Parathyroid adenoma (tissue), 2 donors: ENCODE measurements at regions not wholly inside any gene's neighbourhood (a gene's known extent, or its start where the extent isn't known, plus 50 kb on each side); places are given as distances from the start of the nearest gene placed in this dataset.
A peak's percentile ranks its signal among the peaks of the same experiment; 100 is the strongest.

Experiments
- H2AFZ ChIP-seq: fragments of 300-600 bp; sonication (generic); one replicate; pipeline ENCODE4 v1.7.0; 2017; ENCODE audit warnings: antibody characterized with exemption, mild to moderate bottlenecking
- H3K27ac ChIP-seq: fragments of 300-600 bp; sonication (generic); one replicate; pipeline ENCODE4 v1.7.0; 2017
- H3K27me3 ChIP-seq: fragments of 300-600 bp; sonication (generic); one replicate; pipeline ENCODE4 v1.7.0; 2017; ENCODE audit warnings: low read length; ENCODE audit not compliant: control insufficient read depth, insufficient read depth
- H3K36me3 ChIP-seq: fragments of 300-600 bp; sonication (generic); one replicate; pipeline ENCODE4 v1.7.0; 2017; ENCODE audit warnings: low read length; ENCODE audit not compliant: control insufficient read depth, insufficient read depth
- H3K4me1 ChIP-seq: fragments of 300-600 bp; sonication (generic); one replicate; pipeline ENCODE4 v1.7.0; 2017; ENCODE audit warnings: control low read depth
- H3K4me2 ChIP-seq: fragments of 300-600 bp; sonication (generic); one replicate; pipeline ENCODE4 v1.7.0; 2017; ENCODE audit warnings: low read length
- H3K4me3 ChIP-seq: fragments of 300-600 bp; sonication (generic); one replicate; pipeline ENCODE4 v1.7.0; 2017; ENCODE audit warnings: low read depth, low read length
- H3K79me2 ChIP-seq: fragments of 300-600 bp; sonication (generic); one replicate; pipeline ENCODE4 v1.7.0; 2017; ENCODE audit warnings: control low read depth
- H3K9ac ChIP-seq: fragments of 300-600 bp; sonication (generic); one replicate; pipeline ENCODE4 v1.7.0; 2017; ENCODE audit warnings: mild to moderate bottlenecking
- H3K9me3 ChIP-seq: fragments of 300-600 bp; sonication (generic); one replicate; pipeline ENCODE4 v1.7.0; 2017; ENCODE audit warnings: low read length; ENCODE audit not compliant: control insufficient read depth
- CTCF ChIP-seq: fragments of 300-600 bp; sonication (generic); IDR thresholded peaks from one replicate; pipeline ENCODE4 v1.7.0; 2017; ENCODE audit warnings: antibody characterized with exemption, mild to moderate bottlenecking
- donor health status: primary hyperparathyroidism.

- H3K4me3 ChIP-seq, result no peak overlapping the region
- no peaks in the 10 kb centered on the region for H3K79me2 ChIP-seq
- TF ChIP-seq CTCF, result no peak
- H3K27me3 ChIP-seq, result no peaks in the 10 kb centered on the region
- no peaks in the 10 kb centered on the region for H3K36me3 ChIP-seq
- H2AFZ ChIP-seq, result no peak overlapping the region
- no peak overlapping the region for H3K27ac ChIP-seq
- no peaks in the 10 kb centered on the region for H3K9me3 ChIP-seq
- H3K4me1 ChIP-seq, result no peaks in the 10 kb centered on the region
- H3K4me2 ChIP-seq, result no peak overlapping the region
- no peak overlapping the region for H3K9ac ChIP-seq
Measured at GRCh38 chr21:25396135-25396711, 211.1 kb downstream of the MRPL39 start.

GRCh38 chr21:25391777-25392176, 215.5 kb downstream of the MRPL39 start:
- Histone ChIP-seq H3K9ac (no peak overlapping the region), H3K27me3 (no peaks in the 10 kb centered on the region), H3K4me2 (no peak overlapping the region), H3K27ac (no peak overlapping the region), H2AFZ (no peak overlapping the region), H3K4me3 (no peak overlapping the region), H3K36me3 (no peaks in the 10 kb centered on the region), H3K79me2 (no peaks in the 10 kb centered on the region), H3K4me1 (no peaks in the 10 kb centered on the region), H3K9me3 (no peaks in the 10 kb centered on the region)
- no peak for TF ChIP-seq CTCF

- Histone ChIP-seq H3K27ac (no peak overlapping the region), H3K4me3 (no peak overlapping the region), H2AFZ (no peak overlapping the region), H3K27me3 (no peaks in the 10 kb centered on the region), H3K4me2 (no peak overlapping the region), H3K4me1 (no peaks in the 10 kb centered on the region), H3K9ac (no peak overlapping the region), H3K36me3 (no peaks in the 10 kb centered on the region), H3K9me3 (no peaks in the 10 kb centered on the region), H3K79me2 (no peaks in the 10 kb centered on the region)
- TF ChIP-seq CTCF, result no peak
Measured at GRCh38 chr21:25390701-25391100, 216.6 kb downstream of the MRPL39 start.

- H2AFZ ChIP-seq, result no peak overlapping the region
- H3K36me3 ChIP-seq, result no peaks in the 10 kb centered on the region
- H3K79me2 ChIP-seq, result no peaks in the 10 kb centered on the region
- H3K4me3 ChIP-seq, result no peak overlapping the region
- H3K27ac ChIP-seq, result no peak overlapping the region
- no peak for TF ChIP-seq CTCF
- H3K4me1 ChIP-seq, result no peaks in the 10 kb centered on the region
- no peaks in the 10 kb centered on the region for H3K9me3 ChIP-seq
- H3K4me2 ChIP-seq, result no peak overlapping the region
- no peaks in the 10 kb centered on the region for H3K27me3 ChIP-seq
- no peak overlapping the region for H3K9ac ChIP-seq
Measured at GRCh38 chr21:25387665-25388064, 219.6 kb downstream of the MRPL39 start.

GRCh38 chr21:25385911-25386474, 221.3 kb downstream of the MRPL39 start:
- Histone ChIP-seq H3K4me2 (no peak overlapping the region), H3K4me1 (no peaks in the 10 kb centered on the region), H3K27ac (no peak overlapping the region), H3K36me3 (no peaks in the 10 kb centered on the region), H3K9ac (no peak overlapping the region), H3K9me3 (no peaks in the 10 kb centered on the region), H3K79me2 (no peaks in the 10 kb centered on the region), H2AFZ (no peak overlapping the region), H3K27me3 (no peaks in the 10 kb centered on the region), H3K4me3 (no peak overlapping the region)
- TF ChIP-seq CTCF, result peak; percentile 56
